CD4-positive, alpha-beta T cell (primary cell): ENCODE measurements at regions not wholly inside any gene's neighbourhood (a gene's known extent, or its start where the extent isn't known, plus 50 kb on each side); places are given as distances from the start of the nearest gene placed in this dataset.

ENCODE experiments used
- ATAC-seq: fragments of 200-7000 bp; cut with Tn5 transposase; one replicate; pipeline ENCODE4 v1.10.0; 2022; ENCODE audit warnings: mild to moderate bottlenecking; ENCODE audit not compliant: poor library complexity
- CTCF ChIA-PET: fragments of 350-600 bp; sonication (Branson Sonifier 250); formaldehyde crosslinking; loops from one replicate; lab custom pipeline; 2021; ENCODE audit warnings: antibody characterized with exemption, inconsistent platforms; lab: Charles Lee
- POLR2A ChIA-PET: fragments of 350-600 bp; sonication (Branson Sonifier 250); formaldehyde crosslinking; loops from one replicate; lab custom pipeline; 2021; ENCODE audit warnings: antibody characterized with exemption, inconsistent platforms; lab: Charles Lee
- DNase-seq, 14 experiments: peaks; one replicate each; pipeline ENCODE4 v3.0.0-alpha.2; 2013 to 2020; ENCODE audit warnings: mixed read lengths in 2 of 14
- H3K27ac ChIP-seq, 2 donors: one replicate each; pipeline versions ENCODE4 v1.5.1 to v1.7.0; 2013; ENCODE audit warnings: low read length in 2 of 2, low read depth in 1 of 2, mild to moderate bottlenecking in 1 of 2
- H3K27me3 ChIP-seq, 2 experiments: 1 replicate in 1 of 2; 2 replicates in 1 of 2; pipeline versions ENCODE4 v1.6.1 to v1.7.0; 2013; ENCODE audit warnings: low read length in 2 of 2, control low read depth in 1 of 2, mild to moderate bottlenecking in 1 of 2, moderate library complexity in 1 of 2; ENCODE audit not compliant: insufficient read depth in 2 of 2, control insufficient read depth in 1 of 2
- H3K36me3 ChIP-seq: one replicate; pipeline ENCODE4 v1.6.1; 2013; ENCODE audit warnings: low read length, control low read depth; ENCODE audit not compliant: insufficient read depth
- H3K4me1 ChIP-seq: one replicate; pipeline ENCODE4 v1.6.1; 2013; ENCODE audit warnings: low read length, control low read depth; ENCODE audit not compliant: insufficient read depth
- H3K4me3 ChIP-seq: one replicate; pipeline ENCODE4 v1.5.1; 2013; ENCODE audit warnings: mild to moderate bottlenecking, low read length, moderate library complexity
- H3K9me3 ChIP-seq, 2 experiments: 1 replicate in 1 of 2; 2 replicates in 1 of 2; pipeline versions ENCODE4 v1.6.1 to v1.7.0; 2013; ENCODE audit warnings: low read length in 2 of 2, mild to moderate bottlenecking in 2 of 2, control low read depth in 1 of 2, moderate library complexity in 1 of 2; ENCODE audit not compliant: control insufficient read depth in 1 of 2, insufficient read depth in 1 of 2
- H3K27ac Mint-ChIP-seq: one replicate; pipeline ENCODE4 v1.8.0; 2020; ENCODE audit warnings: mixed read lengths
- H3K27me3 Mint-ChIP-seq: one replicate; pipeline ENCODE4 v1.8.0; 2021; ENCODE audit warnings: mixed read lengths
- H3K36me3 Mint-ChIP-seq: one replicate; pipeline ENCODE4 v1.8.0; 2021; ENCODE audit warnings: low read depth, mixed read lengths
- H3K4me1 Mint-ChIP-seq: one replicate; pipeline ENCODE4 v1.8.0; 2021; ENCODE audit warnings: low read depth, mixed read lengths
- H3K4me3 Mint-ChIP-seq: one replicate; pipeline ENCODE4 v1.8.0; 2020; ENCODE audit warnings: mild to moderate bottlenecking, mixed read lengths
- H3K9me3 Mint-ChIP-seq: one replicate; pipeline ENCODE4 v1.8.0; 2020; ENCODE audit warnings: mixed read lengths
- intact Hi-C, 2 experiments: fragments of 100-400 bp; cut with DNase I in 1 of 2; cut with micrococcal nuclease in 1 of 2; formaldehyde crosslinking; loops; one replicate each; pipeline versions ENCODE4 v1.15.1 to v1.9.0; 2023 to 2025; cut with DNase I, micrococcal nuclease
- TF ChIP-seq, protein P1 (sequence below): fragments of 200-600 bp; IDR thresholded peaks from one replicate; pipeline ENCODE4 v1.8.0; 2022; ENCODE audit warnings: antibody characterized with exemption, mild to moderate bottlenecking

DNA sequence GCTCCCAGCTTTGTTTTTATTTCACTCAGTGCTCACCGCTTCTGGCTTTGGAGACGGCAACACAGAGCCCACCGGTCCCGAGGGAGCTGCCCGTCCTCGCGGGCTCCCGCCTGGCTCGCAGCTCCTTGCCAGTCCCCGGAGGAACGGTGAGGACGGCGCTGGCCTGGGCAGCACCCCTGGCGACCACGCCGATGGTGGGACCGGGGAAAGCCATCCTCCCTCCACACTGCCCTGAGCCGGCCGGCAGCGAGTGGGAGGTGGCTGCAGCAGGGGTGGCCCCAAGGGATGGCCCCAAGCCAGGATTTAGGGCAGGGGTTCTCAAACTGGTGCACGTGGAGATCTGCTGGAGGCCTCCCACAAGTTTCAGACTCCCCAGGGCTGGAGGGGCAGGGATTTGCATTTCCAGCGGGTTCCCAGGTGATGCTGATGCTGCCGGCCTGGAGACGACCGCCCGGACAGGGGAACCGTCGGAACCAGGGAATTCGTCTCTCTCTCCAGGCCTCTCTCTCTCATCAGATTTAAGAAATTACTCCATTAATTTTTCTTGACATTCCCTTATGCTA, 293.2 kb upstream of the IRX4 start:
- intact Hi-C loops: no loop called here
- no peaks in the 10 kb centered on the region for H3K4me1 Mint-ChIP-seq
- Histone ChIP-seq H3K4me3 (no peak overlapping the region), H3K36me3 (no peaks in the 10 kb centered on the region), H3K9me3 (peaks cover 0 to 18% of the 10 kb centered on the region in 2 experiments), H3K4me1 (no peaks in the 10 kb centered on the region), H3K27ac (no peak overlapping the region), H3K27me3 (peaks cover 0 to 2% of the 10 kb centered on the region in 2 experiments)
- ChIA-PET POLR2A (no interaction called here), CTCF (no interaction called here)
- H3K27ac Mint-ChIP-seq: no peak overlapping the region
- H3K9me3 Mint-ChIP-seq: no peaks in the 10 kb centered on the region
- ATAC-seq (no peak), DNase-seq (no peak)
- TF ChIP-seq, protein P1, sequence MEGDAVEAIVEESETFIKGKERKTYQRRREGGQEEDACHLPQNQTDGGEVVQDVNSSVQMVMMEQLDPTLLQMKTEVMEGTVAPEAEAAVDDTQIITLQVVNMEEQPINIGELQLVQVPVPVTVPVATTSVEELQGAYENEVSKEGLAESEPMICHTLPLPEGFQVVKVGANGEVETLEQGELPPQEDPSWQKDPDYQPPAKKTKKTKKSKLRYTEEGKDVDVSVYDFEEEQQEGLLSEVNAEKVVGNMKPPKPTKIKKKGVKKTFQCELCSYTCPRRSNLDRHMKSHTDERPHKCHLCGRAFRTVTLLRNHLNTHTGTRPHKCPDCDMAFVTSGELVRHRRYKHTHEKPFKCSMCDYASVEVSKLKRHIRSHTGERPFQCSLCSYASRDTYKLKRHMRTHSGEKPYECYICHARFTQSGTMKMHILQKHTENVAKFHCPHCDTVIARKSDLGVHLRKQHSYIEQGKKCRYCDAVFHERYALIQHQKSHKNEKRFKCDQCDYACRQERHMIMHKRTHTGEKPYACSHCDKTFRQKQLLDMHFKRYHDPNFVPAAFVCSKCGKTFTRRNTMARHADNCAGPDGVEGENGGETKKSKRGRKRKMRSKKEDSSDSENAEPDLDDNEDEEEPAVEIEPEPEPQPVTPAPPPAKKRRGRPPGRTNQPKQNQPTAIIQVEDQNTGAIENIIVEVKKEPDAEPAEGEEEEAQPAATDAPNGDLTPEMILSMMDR: no peak
- H3K4me3 Mint-ChIP-seq: no peak overlapping the region
- peaks cover 23% of the 10 kb centered on the region for H3K27me3 Mint-ChIP-seq
- H3K36me3 Mint-ChIP-seq: no peaks in the 10 kb centered on the region

DNA sequence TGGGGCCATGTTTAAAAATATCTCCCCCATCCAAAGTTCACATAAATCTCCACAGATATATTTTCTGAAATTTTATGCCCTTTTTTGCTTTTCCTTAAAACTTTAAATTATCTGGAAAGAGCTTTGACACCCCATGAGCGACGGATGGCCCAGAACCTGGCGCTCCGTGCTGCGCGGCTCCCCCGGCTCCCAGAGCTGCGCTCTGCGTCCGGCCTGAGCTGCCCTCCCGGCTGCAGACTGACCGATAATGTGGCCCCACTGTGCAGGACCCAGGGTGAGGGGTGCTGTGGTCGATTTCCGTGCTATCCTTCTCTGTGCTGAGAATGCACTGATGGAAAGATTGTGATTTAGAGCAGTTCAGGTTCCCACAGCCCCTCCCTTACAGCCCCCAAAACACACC, 292.3 kb upstream of the IRX4 start:
- Mint-ChIP-seq H3K27me3 (peaks cover 28% of the 10 kb centered on the region), H3K9me3 (no peaks in the 10 kb centered on the region), H3K4me1 (no peaks in the 10 kb centered on the region), H3K27ac (no peak overlapping the region), H3K36me3 (no peaks in the 10 kb centered on the region), H3K4me3 (no peak overlapping the region)
- intact Hi-C loops: no loop called here
- Histone ChIP-seq H3K27ac (no peak overlapping the region), H3K36me3 (no peaks in the 10 kb centered on the region), H3K4me1 (no peaks in the 10 kb centered on the region), H3K4me3 (no peak overlapping the region), H3K27me3 (no peaks in the 10 kb centered on the region), H3K9me3 (peaks cover 0 to 22% of the 10 kb centered on the region in 2 experiments)
- ChIA-PET POLR2A (no interaction called here), CTCF (no interaction called here)
- DNase-seq (no peak), ATAC-seq (no peak)
- TF ChIP-seq, protein P1: no peak

DNA sequence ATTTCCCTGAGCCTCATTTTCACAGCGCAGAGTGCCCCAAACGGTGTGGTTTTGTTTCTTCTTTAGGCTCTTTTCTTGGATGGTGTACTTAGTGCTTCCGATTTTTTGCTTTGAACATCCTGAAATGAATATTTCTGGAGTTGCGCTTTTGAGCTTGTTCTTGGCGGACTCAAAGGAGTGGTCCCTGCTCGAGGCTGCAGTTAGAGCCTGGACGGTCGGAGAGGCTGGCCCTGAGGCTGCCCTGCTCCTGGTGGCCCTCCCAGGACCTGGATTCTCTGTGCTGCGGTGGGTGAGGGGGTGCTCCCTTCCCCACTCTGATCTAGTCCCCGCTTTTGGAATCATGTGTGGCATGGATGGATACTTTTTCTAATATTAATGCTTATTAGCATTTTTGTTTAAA, 291.8 kb upstream of the IRX4 start:
- no peaks in the 10 kb centered on the region for H3K36me3 ChIP-seq
- no peak for ATAC-seq
- peaks cover 0 to 22% of the 10 kb centered on the region in 2 experiments for H3K9me3 ChIP-seq
- H3K36me3 Mint-ChIP-seq: no peaks in the 10 kb centered on the region
- TF ChIP-seq, protein P1: no peak
- no peaks in the 10 kb centered on the region for H3K4me1 Mint-ChIP-seq
- H3K27me3 ChIP-seq: no peaks in the 10 kb centered on the region
- POLR2A ChIA-PET: no interaction called here
- H3K4me1 ChIP-seq: no peaks in the 10 kb centered on the region
- H3K4me3 Mint-ChIP-seq: no peak overlapping the region
- no peak overlapping the region for H3K27ac ChIP-seq
- intact Hi-C loops: no loop called here
- H3K9me3 Mint-ChIP-seq: no peaks in the 10 kb centered on the region
- H3K4me3 ChIP-seq: no peak overlapping the region
- CTCF ChIA-PET: no interaction called here
- peaks cover 28% of the 10 kb centered on the region for H3K27me3 Mint-ChIP-seq
- H3K27ac Mint-ChIP-seq: no peak overlapping the region
- DNase-seq: no peak
